GM12864 (cell line): ENCODE measurements at regions not wholly inside any gene's neighbourhood (a gene's known extent, or its start where the extent isn't known, plus 50 kb on each side); places are given as distances from the start of the nearest gene placed in this dataset.

ENCODE experiments used
- DNase-seq: peaks from one replicate; pipeline ENCODE4 v3.0.0-alpha.2; 2011; ENCODE audit warnings: low read depth
- H3K4me3 ChIP-seq: 2 replicates; pipeline ENCODE4 v1.5.1; 2011; ENCODE audit warnings: mild to moderate bottlenecking, low read depth, low read length, control low read depth
- CTCF ChIP-seq: IDR thresholded peaks from 2 replicates; pipeline ENCODE4 v1.5.1; 2011; ENCODE audit warnings: low read depth, mild to moderate bottlenecking, moderate library complexity, low read length, control low read depth, inconsistent platforms; ENCODE audit errors: missing control alignments

GRCh38 chr15:93859176-93859575 lies 372.2 kb upstream of the MCTP2 start:
- no peak overlapping the region for H3K4me3 ChIP-seq
- DNase-seq, result no peak
- no peak for TF ChIP-seq CTCF

- TF ChIP-seq CTCF, result no peak
- no peak overlapping the region for H3K4me3 ChIP-seq
Observed at GRCh38 chr15:93855181-93855826, 376.1 kb upstream of the MCTP2 start.

GRCh38 chr15:93854088-93854487 lies 377.3 kb upstream of the MCTP2 start:
- no peak for DNase-seq
- H3K4me3 ChIP-seq, result no peak overlapping the region
- TF ChIP-seq CTCF, result no peak

More at GRCh38 chr15:93855181-93855826, 376.1 kb upstream of the MCTP2 start:
- no peak for DNase-seq

GRCh38 chr15:93852761-93853160 lies 378.6 kb upstream of the MCTP2 start:
- TF ChIP-seq CTCF, result no peak
- no peak overlapping the region for H3K4me3 ChIP-seq
- no peak for DNase-seq

GRCh38 chr15:93848490-93848889 lies 382.9 kb upstream of the MCTP2 start:
- no peak overlapping the region for H3K4me3 ChIP-seq
- TF ChIP-seq CTCF, result no peak
- DNase-seq, result no peak

GRCh38 chr15:93848076-93848475 lies 383.3 kb upstream of the MCTP2 start:
- DNase-seq, result no peak
- H3K4me3 ChIP-seq, result no peak overlapping the region
- TF ChIP-seq CTCF, result no peak

- DNase-seq, result no peak
- TF ChIP-seq CTCF, result no peak
- H3K4me3 ChIP-seq, result no peak overlapping the region
Observed at GRCh38 chr15:93846148-93846547, 385.2 kb upstream of the MCTP2 start.
